PC-3 (cell line): ENCODE measurements at regions not wholly inside any gene's neighbourhood (a gene's known extent, or its start where the extent isn't known, plus 50 kb on each side); places are given as distances from the start of the nearest gene placed in this dataset.

Experiments used
- ATAC-seq: fragments of 200-7000 bp; cut with Tn5 transposase; 2 replicates; pipeline ENCODE4 v1.9.1; 2020; ENCODE audit warnings: mild to moderate bottlenecking, moderate library complexity
- BruUV-seq: library from RNA; stranded (reverse); fragments of 400-500 nt; replicated peaks from 2 replicates; lab custom pipeline; 2021; lab: Mats Ljungman, UMichigan
- CTCF ChIA-PET: fragments of 300-600 bp; sonication (Branson Sonifier 250); formaldehyde crosslinking; loops from one replicate; lab custom pipeline; 2022; ENCODE audit warnings: antibody characterized with exemption; lab: Charles Lee
- POLR2A ChIA-PET: fragments of 300-600 bp; sonication (Branson Sonifier 250); formaldehyde crosslinking; loops from one replicate; lab custom pipeline; 2022; ENCODE audit warnings: antibody characterized with exemption; ENCODE audit not compliant: unreplicated experiment; lab: Charles Lee
- DNase-seq: peaks from one replicate; pipeline ENCODE4 v3.0.0-alpha.2; 2015
- H2AFZ ChIP-seq: fragments of 300-600 bp; sonication (generic); 2 replicates; pipeline ENCODE4 v1.6.0; 2016; ENCODE audit warnings: antibody characterized with exemption, low read length
- H3F3A ChIP-seq: fragments of 300-600 bp; sonication (generic); one replicate; pipeline ENCODE4 v1.6.0; 2017; ENCODE audit warnings: antibody characterized with exemption, low read length, control low read depth, mild to moderate bottlenecking; ENCODE audit not compliant: unreplicated experiment
- H3K27ac ChIP-seq: fragments of 300-600 bp; sonication (generic); 2 replicates; pipeline ENCODE4 v1.5.1; 2016; ENCODE audit warnings: mild to moderate bottlenecking, low read length
- H3K27me3 ChIP-seq: fragments of 300-600 bp; sonication (generic); 2 replicates; pipeline ENCODE4 v1.6.1; 2016; ENCODE audit warnings: low read length, mixed read lengths
- H3K36me3 ChIP-seq: fragments of 300-600 bp; sonication (generic); 2 replicates; pipeline ENCODE4 v1.6.1; 2016; ENCODE audit warnings: low read depth, mixed run types, low read length, mixed read lengths
- H3K4me1 ChIP-seq: fragments of 300-600 bp; sonication (generic); 2 replicates; pipeline ENCODE4 v1.5.1; 2016; ENCODE audit warnings: low read length; ENCODE audit not compliant: insufficient read depth
- H3K4me2 ChIP-seq: fragments of 300-600 bp; sonication (generic); 2 replicates; pipeline ENCODE4 v1.6.0; 2016; ENCODE audit warnings: low read length
- H3K4me3 ChIP-seq: fragments of 300-600 bp; sonication (generic); 2 replicates; pipeline ENCODE4 v1.5.1; 2016; ENCODE audit warnings: mild to moderate bottlenecking, low read length, mixed read lengths
- H3K79me2 ChIP-seq: fragments of 300-600 bp; sonication (generic); 2 replicates; pipeline ENCODE4 v1.6.1; 2017; ENCODE audit warnings: low read length, mixed read lengths
- H3K9ac ChIP-seq: fragments of 300-600 bp; sonication (generic); 2 replicates; pipeline ENCODE4 v1.6.0; 2016; ENCODE audit warnings: mild to moderate bottlenecking, low read length
- H3K9me2 ChIP-seq: fragments of 300-600 bp; sonication (generic); replicated peaks from 2 replicates; pipeline ENCODE4 v1.6.1; 2016; ENCODE audit warnings: mixed run types, low read length, mixed read lengths
- H3K9me3 ChIP-seq: fragments of 300-600 bp; sonication (generic); 2 replicates; pipeline ENCODE4 v1.6.1; 2016; ENCODE audit warnings: low read length, mixed read lengths
- H4K20me1 ChIP-seq: fragments of 300-600 bp; sonication (generic); 2 replicates; pipeline ENCODE4 v1.6.1; 2016; ENCODE audit warnings: low read length, mixed read lengths
- EZH2 ChIP-seq: fragments of 300-600 bp; sonication (generic); IDR thresholded peaks from one replicate; pipeline ENCODE4 v1.6.1; 2017; ENCODE audit warnings: antibody characterized with exemption, mild to moderate bottlenecking, low read length; ENCODE audit not compliant: unreplicated experiment
- EZH2phosphoT487 ChIP-seq: fragments of 300-600 bp; sonication (generic); IDR thresholded peaks from 2 replicates; pipeline ENCODE4 v1.6.1; 2018; ENCODE audit warnings: mild to moderate bottlenecking, antibody characterized with exemption, low read length, borderline replicate concordance
- intact Hi-C: fragments of 100-400 bp; cut with micrococcal nuclease; formaldehyde crosslinking; loops from 2 replicates; pipeline ENCODE4 v1.9.0; 2023
- TF ChIP-seq, protein P1 (sequence below): fragments of 300-600 bp; sonication (generic); conservative IDR thresholded peaks from 2 replicates; pipeline ENCODE4 v1.5.1; 2017; ENCODE audit warnings: antibody characterized with exemption, low read depth, mild to moderate bottlenecking, low read length

GRCh38 chr7:124254396-124254795, 221.5 kb upstream of the TMEM229A start:
- Histone ChIP-seq H3K79me2 (no peaks in the 10 kb centered on the region), H3F3A (no peaks in the 10 kb centered on the region), H2AFZ (no peak overlapping the region), H3K9me3 (no peaks in the 10 kb centered on the region), H3K4me1 (peaks cover 26% of the 10 kb centered on the region), H3K4me3 (no peak overlapping the region), H3K4me2 (no peak overlapping the region), H4K20me1 (no peaks in the 10 kb centered on the region), H3K9me2 (no peaks in the 10 kb centered on the region; the same call in 1 of the 2 replicates), H3K27ac (no peak overlapping the region), H3K36me3 (no peaks in the 10 kb centered on the region), H3K9ac (no peak overlapping the region), H3K27me3 (no peaks in the 10 kb centered on the region)
- DNase-seq: no peak
- no TSS peak for BruUV-seq
- ChIA-PET CTCF (no interaction called here), POLR2A (no interaction called here)
- no peak for TF ChIP-seq EZH2phosphoT487
- TF ChIP-seq EZH2: no peak
- TF ChIP-seq, protein P1, sequence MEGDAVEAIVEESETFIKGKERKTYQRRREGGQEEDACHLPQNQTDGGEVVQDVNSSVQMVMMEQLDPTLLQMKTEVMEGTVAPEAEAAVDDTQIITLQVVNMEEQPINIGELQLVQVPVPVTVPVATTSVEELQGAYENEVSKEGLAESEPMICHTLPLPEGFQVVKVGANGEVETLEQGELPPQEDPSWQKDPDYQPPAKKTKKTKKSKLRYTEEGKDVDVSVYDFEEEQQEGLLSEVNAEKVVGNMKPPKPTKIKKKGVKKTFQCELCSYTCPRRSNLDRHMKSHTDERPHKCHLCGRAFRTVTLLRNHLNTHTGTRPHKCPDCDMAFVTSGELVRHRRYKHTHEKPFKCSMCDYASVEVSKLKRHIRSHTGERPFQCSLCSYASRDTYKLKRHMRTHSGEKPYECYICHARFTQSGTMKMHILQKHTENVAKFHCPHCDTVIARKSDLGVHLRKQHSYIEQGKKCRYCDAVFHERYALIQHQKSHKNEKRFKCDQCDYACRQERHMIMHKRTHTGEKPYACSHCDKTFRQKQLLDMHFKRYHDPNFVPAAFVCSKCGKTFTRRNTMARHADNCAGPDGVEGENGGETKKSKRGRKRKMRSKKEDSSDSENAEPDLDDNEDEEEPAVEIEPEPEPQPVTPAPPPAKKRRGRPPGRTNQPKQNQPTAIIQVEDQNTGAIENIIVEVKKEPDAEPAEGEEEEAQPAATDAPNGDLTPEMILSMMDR: no peak
- no peak for ATAC-seq
- intact Hi-C loops: no loop called here

GRCh38 chr7:124251636-124252035, 218.8 kb upstream of the TMEM229A start:
- peak; percentile 8; the same call in 1 of the 2 replicates for ATAC-seq
- H3K27ac ChIP-seq: no peak overlapping the region

More at GRCh38 chr7:124251636-124252035, 218.8 kb upstream of the TMEM229A start:
- CTCF ChIA-PET: no interaction called here
- H3K36me3 ChIP-seq: no peaks in the 10 kb centered on the region
- no peaks in the 10 kb centered on the region for H4K20me1 ChIP-seq
- H3K4me3 ChIP-seq: no peak overlapping the region
- no peaks in the 10 kb centered on the region for H3K9me3 ChIP-seq
- no peaks in the 10 kb centered on the region for H3F3A ChIP-seq
- POLR2A ChIA-PET: no interaction called here
- no peaks in the 10 kb centered on the region; the same call in 1 of the 2 replicates for H3K9me2 ChIP-seq
- H3K4me2 ChIP-seq: no peak overlapping the region
- intact Hi-C loops: no loop called here
- no peak overlapping the region for H2AFZ ChIP-seq
- TF ChIP-seq, protein P1: no peak
- TF ChIP-seq EZH2phosphoT487 (no peak), EZH2 (no peak)
- no peaks in the 10 kb centered on the region for H3K79me2 ChIP-seq
- H3K9ac ChIP-seq: no peak overlapping the region
- no TSS peak for BruUV-seq
- H3K27me3 ChIP-seq: no peaks in the 10 kb centered on the region
- no peak for DNase-seq
- peaks cover 27% of the 10 kb centered on the region for H3K4me1 ChIP-seq
